ENCODE measurements at regions not wholly inside any gene's neighbourhood (a gene's known extent, or its start where the extent isn't known, plus 50 kb on each side); places are given as distances from the start of the nearest gene placed in this dataset.

GRCh38 chr2:58571181-58571852 is 330.2 kb upstream of the FANCL start:
- Mint-ChIP-seq H3K9me3 (no peaks in the 10 kb centered on the region), H3K4me1 (ENCODE audit: low read depth in 2 of 2) (peaks cover 30 to 31% of the 10 kb centered on the region in 2 donors), H3K27ac (no peak overlapping the region), H3K27me3 (no peaks in the 10 kb centered on the region), H3K4me3 (no peak overlapping the region), H3K36me3 (no peaks in the 10 kb centered on the region)
- no peak for DNase-seq (ENCODE audit: low spot score)
- peak; percentile 56 to 61 for ATAC-seq

GRCh38 chr2:58569475-58570185 is 328.5 kb upstream of the FANCL start:
- Mint-ChIP-seq H3K27ac (peak overlapping the region; percentile 33 to 63), H3K36me3 (no peaks in the 10 kb centered on the region), H3K4me3 (no peak overlapping the region), H3K27me3 (no peaks in the 10 kb centered on the region), H3K4me1 (ENCODE audit: low read depth in 2 of 2) (peaks cover 30 to 31% of the 10 kb centered on the region in 2 donors), H3K9me3 (no peaks in the 10 kb centered on the region)
- ATAC-seq (peak; percentile 73 to 79), DNase-seq (ENCODE audit: low spot score) (no peak)

GRCh38 chr2:58568901-58569300 is 327.8 kb upstream of the FANCL start:
- no peak for DNase-seq (ENCODE audit: low spot score)
- no peak for ATAC-seq

GRCh38 chr2:58562276-58562675 is 321.2 kb upstream of the FANCL start:
- no peaks in the 10 kb centered on the region for H3K36me3 Mint-ChIP-seq
- no peaks in the 10 kb centered on the region for H3K4me1 Mint-ChIP-seq (ENCODE audit: low read depth in 2 of 2)
- H3K9me3 Mint-ChIP-seq = no peaks in the 10 kb centered on the region
- H3K4me3 Mint-ChIP-seq = no peak overlapping the region
- DNase-seq (ENCODE audit: low spot score) = no peak
- H3K27me3 Mint-ChIP-seq = no peaks in the 10 kb centered on the region
- no peak overlapping the region for H3K27ac Mint-ChIP-seq
- ATAC-seq = no peak

More at GRCh38 chr2:58568901-58569300, 327.8 kb upstream of the FANCL start:
- Mint-ChIP-seq H3K27ac (peak overlapping the region; percentile 26 to 63), H3K9me3 (no peaks in the 10 kb centered on the region), H3K27me3 (no peaks in the 10 kb centered on the region), H3K4me1 (ENCODE audit: low read depth in 2 of 2) (peaks cover 30 to 31% of the 10 kb centered on the region in 2 donors), H3K4me3 (no peak overlapping the region), H3K36me3 (no peaks in the 10 kb centered on the region)

- ATAC-seq (no peak), DNase-seq (ENCODE audit: low spot score) (no peak)
- Mint-ChIP-seq H3K36me3 (no peaks in the 10 kb centered on the region), H3K4me1 (ENCODE audit: low read depth in 2 of 2) (no peaks in the 10 kb centered on the region), H3K27ac (no peak overlapping the region), H3K27me3 (peaks cover 0 to 9% of the 10 kb centered on the region in 2 donors), H3K4me3 (no peak overlapping the region), H3K9me3 (no peaks in the 10 kb centered on the region)
Measured at GRCh38 chr2:58560531-58560930, 319.4 kb upstream of the FANCL start.

- no peak for DNase-seq (ENCODE audit: low spot score)
- ATAC-seq = no peak
- Mint-ChIP-seq H3K27ac (no peak overlapping the region), H3K9me3 (no peaks in the 10 kb centered on the region), H3K4me1 (ENCODE audit: low read depth in 2 of 2) (no peaks in the 10 kb centered on the region), H3K36me3 (no peaks in the 10 kb centered on the region), H3K27me3 (peaks cover 0 to 9% of the 10 kb centered on the region in 2 donors), H3K4me3 (no peak overlapping the region)
Measured at GRCh38 chr2:58558881-58559280, 317.8 kb upstream of the FANCL start.

GRCh38 chr2:58557176-58557575 is 316.1 kb upstream of the FANCL start:
- Mint-ChIP-seq H3K36me3 (no peaks in the 10 kb centered on the region), H3K27ac (no peak overlapping the region), H3K4me3 (no peak overlapping the region), H3K27me3 (peaks cover 0 to 9% of the 10 kb centered on the region in 2 donors), H3K4me1 (ENCODE audit: low read depth in 2 of 2) (no peaks in the 10 kb centered on the region), H3K9me3 (no peaks in the 10 kb centered on the region)
- DNase-seq (ENCODE audit: low spot score) (no peak), ATAC-seq (no peak)

- no peak for ATAC-seq
- H3K9me3 Mint-ChIP-seq = no peaks in the 10 kb centered on the region
Measured at GRCh38 chr2:58553937-58554336, 312.8 kb upstream of the FANCL start.

GRCh38 chr2:58553522-58553921 is 312.4 kb upstream of the FANCL start:
- H3K27me3 Mint-ChIP-seq = peaks cover 0 to 9% of the 10 kb centered on the region in 2 donors
- H3K4me1 Mint-ChIP-seq (ENCODE audit: low read depth in 2 of 2) = no peaks in the 10 kb centered on the region
- no peaks in the 10 kb centered on the region for H3K9me3 Mint-ChIP-seq
- H3K4me3 Mint-ChIP-seq = no peak overlapping the region
- no peaks in the 10 kb centered on the region for H3K36me3 Mint-ChIP-seq
- ATAC-seq (no peak), DNase-seq (ENCODE audit: low spot score) (no peak)
- no peak overlapping the region for H3K27ac Mint-ChIP-seq

More at GRCh38 chr2:58553937-58554336, 312.8 kb upstream of the FANCL start:
- Mint-ChIP-seq H3K27ac (no peak overlapping the region), H3K27me3 (peaks cover 0 to 9% of the 10 kb centered on the region in 2 donors), H3K4me3 (no peak overlapping the region), H3K36me3 (no peaks in the 10 kb centered on the region), H3K4me1 (ENCODE audit: low read depth in 2 of 2) (no peaks in the 10 kb centered on the region)
- no peak for DNase-seq (ENCODE audit: low spot score)

GRCh38 chr2:58545300-58546280 is 304.5 kb upstream of the FANCL start:
- Mint-ChIP-seq H3K4me3 (no peak overlapping the region), H3K27ac (no peak overlapping the region), H3K27me3 (peaks cover 4 to 5% of the 10 kb centered on the region in 2 donors), H3K4me1 (ENCODE audit: low read depth in 2 of 2) (no peaks in the 10 kb centered on the region), H3K36me3 (no peaks in the 10 kb centered on the region), H3K9me3 (peaks cover 2% of the 10 kb centered on the region)
- DNase-seq (ENCODE audit: low spot score) (no peak), ATAC-seq (no peak)

GRCh38 chr2:58543442-58543841 is 302.3 kb upstream of the FANCL start:
- H3K4me1 Mint-ChIP-seq (ENCODE audit: low read depth in 2 of 2) = no peaks in the 10 kb centered on the region
- peaks cover 5 to 7% of the 10 kb centered on the region in 2 donors for H3K27me3 Mint-ChIP-seq
- H3K27ac Mint-ChIP-seq = no peak overlapping the region
- ATAC-seq (no peak), DNase-seq (ENCODE audit: low spot score) (no peak)
- H3K4me3 Mint-ChIP-seq = no peak overlapping the region
- peaks cover 2% of the 10 kb centered on the region for H3K9me3 Mint-ChIP-seq
- no peaks in the 10 kb centered on the region for H3K36me3 Mint-ChIP-seq

- Mint-ChIP-seq H3K36me3 (no peaks in the 10 kb centered on the region), H3K4me1 (ENCODE audit: low read depth in 2 of 2) (no peaks in the 10 kb centered on the region), H3K4me3 (no peak overlapping the region), H3K27ac (no peak overlapping the region), H3K27me3 (peaks cover 5 to 13% of the 10 kb centered on the region in 2 donors), H3K9me3 (no peaks in the 10 kb centered on the region)
- ATAC-seq (no peak), DNase-seq (ENCODE audit: low spot score) (no peak)
Measured at GRCh38 chr2:58541511-58541910, 300.4 kb upstream of the FANCL start.

- ATAC-seq (no peak), DNase-seq (ENCODE audit: low spot score) (no peak)
- H3K27me3 Mint-ChIP-seq = peaks cover 5 to 13% of the 10 kb centered on the region in 2 donors
- no peak overlapping the region for H3K27ac Mint-ChIP-seq
- no peaks in the 10 kb centered on the region for H3K9me3 Mint-ChIP-seq
- no peak overlapping the region for H3K4me3 Mint-ChIP-seq
- H3K4me1 Mint-ChIP-seq (ENCODE audit: low read depth in 2 of 2) = no peaks in the 10 kb centered on the region
- H3K36me3 Mint-ChIP-seq = no peaks in the 10 kb centered on the region
Measured at GRCh38 chr2:58540681-58541080, 299.6 kb upstream of the FANCL start.

All from natural killer cell treated with Interleukin-12 subunit alpha and Interleukin-12 subunit beta and Interleukin-15 and Interleukin-18, amount 100 ng/mL, for 72 hours (primary cell).